ENCODE measurements at regions not wholly inside any gene's neighbourhood (a gene's known extent, or its start where the extent isn't known, plus 50 kb on each side); places are given as distances from the start of the nearest gene placed in this dataset.

GRCh38 chr16:86762095-86762494, 183.7 kb downstream of the FOXL1 start:
- TF ChIP-seq CTCF (IDR thresholded peaks at IDR 0.05) (no peak), ZFX (IDR thresholded peaks at IDR 0.05; ENCODE audit: borderline replicate concordance) (no peak)

Measured in 22Rv1 (cell line).